ENCODE measurements at regions not wholly inside any gene's neighbourhood (a gene's known extent, or its start where the extent isn't known, plus 50 kb on each side); places are given as distances from the start of the nearest gene placed in this dataset.

- no peak for TF ChIP-seq CTCF (IDR thresholded peaks at IDR 0.05; ENCODE audit: low read depth, low read length)
- H3K27me3 ChIP-seq: no peaks in the 10 kb centered on the region
- H3K4me3 ChIP-seq (ENCODE audit: low read depth, low read length): no peak overlapping the region
Observed at GRCh38 chr4:35228313-35228712, 1016.0 kb downstream of the ARAP2 start.

DNA sequence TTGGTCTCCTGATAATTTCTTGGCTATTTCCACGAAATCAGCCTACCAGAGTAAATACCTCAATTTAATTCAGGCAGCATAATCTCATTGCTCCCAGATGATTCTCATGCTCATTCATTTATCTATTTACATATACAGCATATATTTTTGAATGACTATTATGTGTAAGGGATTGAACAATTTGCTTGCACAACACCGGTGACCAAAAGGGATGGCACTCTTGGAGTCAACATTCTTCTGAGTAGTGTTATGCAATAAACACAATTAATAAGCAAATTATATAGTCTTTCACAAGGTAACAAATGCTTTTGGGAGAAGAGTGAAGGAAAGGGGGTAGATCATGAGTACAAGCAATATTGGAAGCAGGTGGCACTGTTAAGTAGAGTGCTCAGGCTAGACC, 1015.3 kb downstream of the ARAP2 start:
- H3K27me3 ChIP-seq: no peaks in the 10 kb centered on the region
- no peak overlapping the region for H3K4me3 ChIP-seq (ENCODE audit: low read depth, low read length)
- no peaks in the 10 kb centered on the region for H3K9me3 ChIP-seq
- H3K36me3 ChIP-seq: no peaks in the 10 kb centered on the region
- peaks cover 9% of the 10 kb centered on the region for H3K4me1 ChIP-seq
- DNase-seq: no peak
- no peak for TF ChIP-seq CTCF (IDR thresholded peaks at IDR 0.05; ENCODE audit: low read depth, low read length)

More at GRCh38 chr4:35228313-35228712, 1016.0 kb downstream of the ARAP2 start:
- DNase-seq: peak; percentile 32
- H3K9me3 ChIP-seq: no peaks in the 10 kb centered on the region
- H3K4me1 ChIP-seq: peaks cover 9% of the 10 kb centered on the region
- no peaks in the 10 kb centered on the region for H3K36me3 ChIP-seq

DNA sequence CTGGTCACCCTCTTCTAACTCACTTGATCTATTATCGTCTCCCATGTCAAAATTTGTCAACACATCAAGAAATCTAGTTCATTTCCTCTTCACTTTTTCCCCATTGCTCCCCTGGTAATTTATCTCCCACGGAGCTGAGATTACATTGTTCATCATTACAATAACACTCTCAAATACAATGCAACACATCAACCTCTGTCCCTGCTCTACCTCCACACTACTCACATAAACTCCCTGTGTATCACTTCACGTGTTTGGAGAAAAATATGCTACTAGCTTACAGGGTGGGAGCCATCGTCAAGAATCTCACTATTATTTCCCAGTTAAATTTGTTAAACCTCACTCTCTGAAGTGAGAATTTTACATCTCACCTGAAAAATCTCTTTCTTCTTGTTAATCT, 1006.4 kb downstream of the ARAP2 start:
- Histone ChIP-seq H3K4me3 (ENCODE audit: low read depth, low read length) (no peak overlapping the region), H3K9me3 (no peaks in the 10 kb centered on the region; the same call in 1 of the 2 replicates), H3K4me1 (0 out of 2 replicates have a peak, but pooled peaks cover 3% of the 10 kb centered on the region), H3K36me3 (no peaks in the 10 kb centered on the region), H3K27me3 (no peaks in the 10 kb centered on the region)
- no peak for DNase-seq
- TF ChIP-seq CTCF (IDR thresholded peaks at IDR 0.05; ENCODE audit: low read depth, low read length): no peak

- no peak for DNase-seq
- Histone ChIP-seq H3K4me1 (0 out of 2 replicates have a peak, but pooled peaks cover 3% of the 10 kb centered on the region), H3K4me3 (ENCODE audit: low read depth, low read length) (no peak overlapping the region), H3K27me3 (no peaks in the 10 kb centered on the region), H3K9me3 (no peaks in the 10 kb centered on the region; the same call in 1 of the 2 replicates), H3K36me3 (no peaks in the 10 kb centered on the region)
- TF ChIP-seq CTCF (IDR thresholded peaks at IDR 0.05; ENCODE audit: low read depth, low read length): no peak
Observed at GRCh38 chr4:35238793-35239192, 1005.5 kb downstream of the ARAP2 start.

DNA sequence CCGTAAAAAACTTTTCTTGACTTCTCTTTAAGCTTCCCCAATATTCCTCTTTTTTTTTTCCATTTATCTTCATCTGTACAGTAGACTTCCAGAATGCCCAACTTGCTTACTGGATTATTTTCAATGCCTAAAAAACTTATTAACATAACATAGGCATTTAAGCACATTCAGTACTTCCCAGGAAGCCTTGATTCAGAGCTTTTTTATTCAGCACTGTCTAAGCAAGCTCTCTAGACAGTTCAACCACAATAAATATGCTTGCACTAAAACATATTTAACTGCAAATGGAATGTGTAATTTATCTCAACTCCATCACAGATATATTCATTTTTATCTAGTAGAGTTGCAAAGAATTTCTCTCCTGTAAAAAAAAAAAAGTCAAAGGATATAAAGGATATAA, 997.8 kb downstream of the ARAP2 start:
- TF ChIP-seq CTCF (IDR thresholded peaks at IDR 0.05; ENCODE audit: low read depth, low read length): no peak

GRCh38 chr4:35247047-35247446, 997.3 kb downstream of the ARAP2 start:
- H3K36me3 ChIP-seq: no peaks in the 10 kb centered on the region
- no peak overlapping the region for H3K4me3 ChIP-seq (ENCODE audit: low read depth, low read length)
- no peak for DNase-seq
- no peaks in the 10 kb centered on the region for H3K27me3 ChIP-seq
- H3K9me3 ChIP-seq: no peaks in the 10 kb centered on the region
- no peak for TF ChIP-seq CTCF (IDR thresholded peaks at IDR 0.05; ENCODE audit: low read depth, low read length)
- peaks cover 4% of the 10 kb centered on the region for H3K4me1 ChIP-seq

More for the DNA sequence above, 997.8 kb downstream of the ARAP2 start:
- no peak for DNase-seq
- H3K9me3 ChIP-seq: no peaks in the 10 kb centered on the region
- H3K4me3 ChIP-seq (ENCODE audit: low read depth, low read length): no peak overlapping the region
- H3K27me3 ChIP-seq: no peaks in the 10 kb centered on the region
- peaks cover 4% of the 10 kb centered on the region for H3K4me1 ChIP-seq
- no peaks in the 10 kb centered on the region for H3K36me3 ChIP-seq

Data from BE2C (cell line).